ENCODE measurements at regions not wholly inside any gene's neighbourhood (a gene's known extent, or its start where the extent isn't known, plus 50 kb on each side); places are given as distances from the start of the nearest gene placed in this dataset.

DNA sequence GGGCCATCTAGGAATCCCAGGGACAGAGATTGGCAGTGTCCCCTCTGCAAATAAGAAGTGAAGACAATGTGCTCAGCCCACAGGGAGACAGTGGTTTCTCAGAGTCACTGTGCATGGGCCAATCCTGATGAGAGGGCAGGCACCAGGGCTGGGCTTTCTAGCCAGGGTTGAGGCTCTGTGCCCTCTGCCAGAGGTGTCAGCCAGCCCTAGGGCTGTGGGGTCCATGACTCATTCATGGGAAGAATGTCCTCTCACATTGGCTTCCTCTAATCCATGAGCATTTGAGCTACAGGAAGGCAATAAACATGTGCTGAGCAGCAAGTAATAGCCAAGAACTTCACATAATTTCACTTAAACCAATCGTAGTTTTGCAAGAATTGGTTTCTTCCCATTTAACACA lies 482.0 kb upstream of the MGMT start:
- TF ChIP-seq CTCF (IDR thresholded peaks at IDR 0.05) (no peak), POLR2A (IDR thresholded peaks at IDR 0.05) (no peak)

Data from lower leg skin (tissue), 3 donors.